ENCODE measurements at regions not wholly inside any gene's neighbourhood (a gene's known extent, or its start where the extent isn't known, plus 50 kb on each side); places are given as distances from the start of the nearest gene placed in this dataset.

- TF ChIP-seq HDAC6 (IDR thresholded peaks at IDR 0.05; ENCODE audit: low read depth, low read length) (no peak), CHD1 (IDR thresholded peaks at IDR 0.05; ENCODE audit: low read depth, low read length) (no peak), BRCA1 (IDR thresholded peaks at IDR 0.05; ENCODE audit: low read depth, low read length) (no peak), TBP (IDR thresholded peaks at IDR 0.05; ENCODE audit: low read depth, low read length) (no peak), GTF2F1 (IDR thresholded peaks at IDR 0.05; ENCODE audit: borderline replicate concordance, low read depth, low read length) (no peak)
These were observed 358.4 kb downstream of the SH2D4B start (continued) for GRCh38 chr10:80896076-80896475.
